DND-41 (cell line): ENCODE measurements at regions not wholly inside any gene's neighbourhood (a gene's known extent, or its start where the extent isn't known, plus 50 kb on each side); places are given as distances from the start of the nearest gene placed in this dataset.

Experiments used
- EZH2 ChIP-seq: IDR thresholded peaks from 3 replicates; pipeline ENCODE4 v1.6.1; 2012; ENCODE audit warnings: borderline replicate concordance, low read depth, mild to moderate bottlenecking, moderate library complexity, low read length, inconsistent platforms; ENCODE audit not compliant: severe bottlenecking
- TF ChIP-seq, protein P1 (sequence below): IDR thresholded peaks from 2 replicates; pipeline ENCODE4 v1.5.1; 2012; ENCODE audit warnings: borderline replicate concordance, low read length, moderate library complexity, mild to moderate bottlenecking; ENCODE audit not compliant: poor library complexity, severe bottlenecking; ENCODE audit errors: extremely low read depth

DNA sequence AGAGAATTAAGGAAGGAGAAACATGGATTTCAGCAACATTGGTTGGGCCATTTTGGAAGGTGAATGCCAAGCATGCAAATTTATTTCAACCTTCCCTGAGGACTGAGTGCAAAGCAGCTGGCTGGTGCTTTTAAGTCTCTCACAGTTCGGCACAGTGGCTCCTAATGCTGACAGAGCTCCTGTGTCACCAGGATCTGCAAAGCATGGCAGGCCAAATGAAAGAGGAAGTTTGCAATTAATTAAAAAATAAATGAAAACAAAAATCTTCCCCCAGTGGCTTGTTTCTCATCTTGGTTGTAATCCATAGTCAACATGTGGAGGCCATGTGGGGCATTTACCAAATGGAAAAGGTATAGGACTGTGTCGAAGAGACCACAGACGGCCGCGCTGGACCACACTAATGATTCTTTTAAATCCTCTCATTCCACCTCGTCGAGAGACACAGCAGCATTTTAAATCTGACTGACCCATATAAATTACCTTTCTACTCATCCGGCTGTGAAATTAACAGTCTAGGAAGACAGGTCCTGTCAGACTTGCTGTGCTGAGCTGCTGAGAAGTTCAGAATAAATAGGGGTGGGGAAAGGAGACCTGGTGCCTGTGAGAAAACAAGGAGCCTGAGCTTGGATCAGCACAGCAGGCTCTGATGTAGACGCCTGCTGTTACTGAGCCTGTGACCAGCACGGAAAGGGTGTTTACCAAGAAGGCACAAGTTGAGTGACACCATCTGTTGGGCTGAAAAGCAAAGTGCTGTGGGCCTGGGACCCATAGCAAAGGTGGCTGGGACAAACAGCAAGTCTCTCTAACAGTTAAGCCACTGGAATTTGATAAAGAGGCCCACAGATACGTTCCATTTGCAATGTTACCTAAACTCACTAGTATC lies 136.0 kb upstream of the COL1A2 start:
- TF ChIP-seq, protein P1, sequence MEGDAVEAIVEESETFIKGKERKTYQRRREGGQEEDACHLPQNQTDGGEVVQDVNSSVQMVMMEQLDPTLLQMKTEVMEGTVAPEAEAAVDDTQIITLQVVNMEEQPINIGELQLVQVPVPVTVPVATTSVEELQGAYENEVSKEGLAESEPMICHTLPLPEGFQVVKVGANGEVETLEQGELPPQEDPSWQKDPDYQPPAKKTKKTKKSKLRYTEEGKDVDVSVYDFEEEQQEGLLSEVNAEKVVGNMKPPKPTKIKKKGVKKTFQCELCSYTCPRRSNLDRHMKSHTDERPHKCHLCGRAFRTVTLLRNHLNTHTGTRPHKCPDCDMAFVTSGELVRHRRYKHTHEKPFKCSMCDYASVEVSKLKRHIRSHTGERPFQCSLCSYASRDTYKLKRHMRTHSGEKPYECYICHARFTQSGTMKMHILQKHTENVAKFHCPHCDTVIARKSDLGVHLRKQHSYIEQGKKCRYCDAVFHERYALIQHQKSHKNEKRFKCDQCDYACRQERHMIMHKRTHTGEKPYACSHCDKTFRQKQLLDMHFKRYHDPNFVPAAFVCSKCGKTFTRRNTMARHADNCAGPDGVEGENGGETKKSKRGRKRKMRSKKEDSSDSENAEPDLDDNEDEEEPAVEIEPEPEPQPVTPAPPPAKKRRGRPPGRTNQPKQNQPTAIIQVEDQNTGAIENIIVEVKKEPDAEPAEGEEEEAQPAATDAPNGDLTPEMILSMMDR, result no peak
- TF ChIP-seq EZH2, result no peak
